SK-N-MC (cell line): ENCODE measurements at regions not wholly inside any gene's neighbourhood (a gene's known extent, or its start where the extent isn't known, plus 50 kb on each side); places are given as distances from the start of the nearest gene placed in this dataset.

Experiments used
- DNase-seq: peaks from one replicate; pipeline ENCODE4 v3.0.0-alpha.2; 2011; ENCODE audit warnings: low read depth, low spot score
- H3K27ac ChIP-seq: fragments of 200-600 bp; sonication (generic); 2 replicates; pipeline ENCODE4 v1.5.1; 2016; ENCODE audit warnings: mixed run types
- H3K36me3 ChIP-seq: fragments of 200-600 bp; sonication (generic); 2 replicates; pipeline ENCODE4 v1.6.1; 2017; ENCODE audit warnings: antibody characterized with exemption, low read length, mixed read lengths; ENCODE audit not compliant: insufficient read depth
- H3K4me3 ChIP-seq: fragments of 200-600 bp; sonication (generic); 2 replicates; pipeline ENCODE4 v1.5.1; 2016
- H3K9ac ChIP-seq: fragments of 200-600 bp; sonication (generic); 2 replicates; pipeline ENCODE4 v1.8.0; 2017; ENCODE audit warnings: mixed run types, mixed read lengths; ENCODE audit not compliant: insufficient read length
- H3K9me3 ChIP-seq: fragments of 200-600 bp; sonication (generic); 2 replicates; pipeline ENCODE4 v1.6.1; 2017; ENCODE audit warnings: low read depth, mild to moderate bottlenecking, antibody characterized with exemption, low read length, moderate library complexity, mixed read lengths
- EZH2 ChIP-seq: fragments of 200-600 bp; sonication (generic); IDR thresholded peaks from one replicate; pipeline ENCODE4 v1.6.1; 2017; ENCODE audit warnings: antibody characterized with exemption
- FOXP2 ChIP-seq: optimal IDR thresholded peaks from 2 replicates; pipeline ENCODE3; 2011; ENCODE audit warnings: mild to moderate bottlenecking, moderate library complexity; ENCODE audit not compliant: insufficient read depth; ENCODE audit errors: extremely low read length, control extremely low read depth
- POLR2AphosphoS5 ChIP-seq: IDR thresholded peaks from 2 replicates; pipeline ENCODE4 v1.6.1; 2012; ENCODE audit warnings: mild to moderate bottlenecking, low read depth, low read length, borderline replicate concordance

DNA sequence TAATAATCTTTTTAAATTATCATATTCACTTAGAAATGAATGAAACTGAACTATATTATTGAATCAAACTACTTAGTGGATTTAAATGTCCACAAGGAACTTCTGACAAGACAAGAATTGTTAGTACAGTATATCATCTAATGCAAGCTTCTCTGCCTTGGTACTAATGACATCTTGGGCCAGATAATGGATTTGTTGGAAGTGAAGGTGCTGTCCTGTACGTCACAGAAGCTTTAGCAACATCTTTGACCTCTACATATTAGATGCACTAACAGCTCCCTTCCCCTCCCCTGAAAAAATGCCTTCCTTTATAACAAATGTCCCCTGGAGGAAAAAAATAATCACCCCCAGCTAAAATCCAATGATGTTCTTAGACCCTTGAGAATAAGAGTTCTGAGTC, 695.8 kb upstream of the EYS start:
- no peak overlapping the region for H3K9ac ChIP-seq
- no peak for DNase-seq
- no peak for TF ChIP-seq FOXP2
- TF ChIP-seq POLR2AphosphoS5: no peak
- TF ChIP-seq EZH2: no peak
- no peak overlapping the region for H3K27ac ChIP-seq
- no peak overlapping the region for H3K4me3 ChIP-seq
- no peaks in the 10 kb centered on the region for H3K9me3 ChIP-seq
- no peaks in the 10 kb centered on the region for H3K36me3 ChIP-seq

DNA sequence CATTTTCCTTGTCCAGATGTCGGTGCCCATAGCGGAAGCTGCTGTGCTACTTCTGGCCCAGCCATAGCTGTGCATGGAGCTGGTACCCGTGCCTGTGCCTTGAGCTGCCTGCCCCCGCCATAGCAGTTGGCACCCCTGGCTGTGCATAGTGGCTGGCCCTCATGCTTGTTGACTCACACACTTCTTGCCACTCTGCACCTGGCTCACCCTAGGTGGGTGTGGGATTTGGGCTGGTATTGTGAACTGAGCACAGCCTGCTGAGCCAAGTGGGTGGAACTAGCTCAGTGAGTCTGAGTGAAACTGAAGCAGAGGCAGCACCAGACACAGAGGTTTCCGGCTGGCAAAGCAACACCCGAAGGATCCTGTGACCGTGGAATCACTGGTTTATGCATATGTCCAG, 689.5 kb upstream of the EYS start:
- TF ChIP-seq EZH2: no peak
- no peak for TF ChIP-seq FOXP2
- no peak for TF ChIP-seq POLR2AphosphoS5
- Histone ChIP-seq H3K9me3 (no peaks in the 10 kb centered on the region), H3K4me3 (no peak overlapping the region), H3K27ac (no peak overlapping the region), H3K36me3 (no peaks in the 10 kb centered on the region), H3K9ac (no peak overlapping the region)
- DNase-seq: no peak

DNA sequence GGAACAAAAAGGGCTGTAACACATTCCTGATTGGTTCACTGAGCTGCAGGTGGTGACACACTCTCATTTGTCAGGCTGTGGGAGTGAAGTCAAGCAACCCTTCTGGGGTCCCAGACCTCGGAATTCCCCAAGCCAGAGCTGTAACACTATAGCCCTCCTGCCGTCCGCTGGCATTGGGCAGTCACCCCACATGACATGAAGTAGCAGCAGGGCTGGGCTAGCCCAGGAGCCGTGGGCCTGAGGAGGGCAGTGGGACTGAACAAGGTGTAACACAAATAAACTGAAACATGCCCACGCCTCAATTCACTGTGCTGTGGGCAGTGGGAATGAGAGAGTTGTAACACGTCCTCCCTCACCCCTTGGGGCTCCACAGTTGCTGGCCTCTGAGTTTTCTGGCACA, 689.1 kb upstream of the EYS start:
- H3K9ac ChIP-seq: no peak overlapping the region
- no peaks in the 10 kb centered on the region for H3K36me3 ChIP-seq
- TF ChIP-seq POLR2AphosphoS5: no peak
- no peaks in the 10 kb centered on the region for H3K9me3 ChIP-seq
- no peak for DNase-seq
- no peak overlapping the region for H3K27ac ChIP-seq
- H3K4me3 ChIP-seq: no peak overlapping the region

DNA sequence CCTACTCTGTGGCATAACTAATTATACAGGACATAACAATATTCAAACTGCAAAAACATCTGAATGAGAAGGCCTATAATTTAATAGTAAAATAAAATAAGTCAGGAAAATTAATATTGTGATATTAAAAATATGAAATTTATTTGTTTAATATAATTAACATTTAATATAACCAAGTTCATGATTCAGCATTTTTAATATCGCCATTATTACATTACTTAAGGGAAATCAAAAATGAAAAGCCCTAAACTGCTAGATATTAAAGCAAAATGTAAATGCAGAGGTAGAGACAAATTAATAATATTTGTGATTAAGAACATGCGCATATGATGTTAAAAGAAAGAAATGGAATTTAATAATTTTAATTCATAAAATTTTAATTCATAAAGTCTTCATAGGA, 683.4 kb upstream of the EYS start:
- no peak for DNase-seq
- H3K9me3 ChIP-seq: no peaks in the 10 kb centered on the region
- H3K36me3 ChIP-seq: no peaks in the 10 kb centered on the region
- no peak overlapping the region for H3K9ac ChIP-seq
- H3K4me3 ChIP-seq: no peak overlapping the region
- no peak overlapping the region for H3K27ac ChIP-seq
- no peak for TF ChIP-seq EZH2
- no peak for TF ChIP-seq POLR2AphosphoS5
- TF ChIP-seq FOXP2: no peak

DNA sequence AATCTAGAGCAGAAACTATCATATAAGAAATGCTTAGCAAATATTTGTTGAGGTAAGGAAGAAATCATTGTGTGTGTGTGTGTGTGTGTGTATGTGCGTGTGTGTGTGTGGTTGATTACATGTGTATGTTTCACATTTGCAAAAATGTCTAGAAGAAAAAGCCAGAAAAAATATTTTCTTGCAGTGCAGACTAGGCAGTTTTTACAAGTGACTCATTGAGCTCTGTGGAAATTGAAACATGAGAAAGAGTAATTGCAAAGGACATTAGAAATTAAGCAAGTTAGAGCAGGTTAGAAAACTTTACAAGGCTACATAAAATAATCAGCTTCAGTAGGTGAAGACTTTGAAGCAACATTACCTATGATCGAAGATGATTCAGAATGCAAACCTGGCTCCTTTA, 669.0 kb upstream of the EYS start:
- no peak for TF ChIP-seq EZH2
- TF ChIP-seq POLR2AphosphoS5: no peak
- TF ChIP-seq FOXP2: no peak
- Histone ChIP-seq H3K4me3 (no peak overlapping the region), H3K27ac (no peak overlapping the region), H3K9me3 (no peaks in the 10 kb centered on the region), H3K9ac (no peak overlapping the region), H3K36me3 (no peaks in the 10 kb centered on the region)
- no peak for DNase-seq

DNA sequence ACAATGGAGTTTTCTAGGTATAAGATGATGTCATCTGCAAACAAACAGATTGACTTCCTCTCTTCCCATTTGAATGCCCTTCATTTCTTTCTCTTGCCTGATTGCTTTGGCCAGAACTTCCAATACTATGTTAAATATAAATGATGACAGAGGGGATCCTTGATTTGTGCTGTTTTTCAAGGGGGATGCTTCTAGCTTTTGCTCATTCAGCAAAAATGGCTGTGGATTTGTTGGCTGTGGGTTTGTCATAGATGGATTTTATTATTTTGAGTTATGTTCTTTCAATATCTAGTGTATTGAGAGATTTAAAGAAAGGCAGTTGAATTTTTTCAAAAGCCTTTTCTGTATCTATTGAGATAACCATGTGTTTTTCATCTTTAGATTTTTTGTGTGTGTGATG, 662.4 kb upstream of the EYS start:
- TF ChIP-seq EZH2: no peak
- no peak for TF ChIP-seq FOXP2
- no peak for TF ChIP-seq POLR2AphosphoS5
- H3K4me3 ChIP-seq: no peak overlapping the region
- H3K9ac ChIP-seq: no peak overlapping the region
- H3K9me3 ChIP-seq: no peaks in the 10 kb centered on the region
- H3K36me3 ChIP-seq: no peaks in the 10 kb centered on the region
- DNase-seq: no peak
- no peak overlapping the region for H3K27ac ChIP-seq

DNA sequence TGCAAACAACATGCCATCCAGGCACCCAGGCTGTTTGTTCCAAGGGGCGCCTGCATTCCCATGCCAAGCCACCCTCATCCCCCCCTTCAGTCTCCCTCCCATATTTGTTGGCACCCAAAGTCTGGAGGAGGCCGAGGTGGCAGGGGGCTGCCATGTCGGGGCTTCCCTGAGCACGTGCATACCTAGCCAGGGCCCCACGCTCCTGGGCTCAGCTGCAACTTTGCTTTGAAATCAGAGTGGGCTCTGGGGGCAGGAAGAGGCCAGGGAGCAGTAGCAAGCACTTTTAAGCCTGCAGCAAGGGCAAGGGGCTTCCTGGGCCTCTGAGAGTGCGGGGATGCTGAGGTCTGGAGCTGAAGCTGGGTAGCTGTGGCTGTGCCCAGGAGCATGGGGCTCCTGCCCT, 655.9 kb upstream of the EYS start:
- TF ChIP-seq FOXP2 (no peak), POLR2AphosphoS5 (no peak), EZH2 (no peak)

DNA sequence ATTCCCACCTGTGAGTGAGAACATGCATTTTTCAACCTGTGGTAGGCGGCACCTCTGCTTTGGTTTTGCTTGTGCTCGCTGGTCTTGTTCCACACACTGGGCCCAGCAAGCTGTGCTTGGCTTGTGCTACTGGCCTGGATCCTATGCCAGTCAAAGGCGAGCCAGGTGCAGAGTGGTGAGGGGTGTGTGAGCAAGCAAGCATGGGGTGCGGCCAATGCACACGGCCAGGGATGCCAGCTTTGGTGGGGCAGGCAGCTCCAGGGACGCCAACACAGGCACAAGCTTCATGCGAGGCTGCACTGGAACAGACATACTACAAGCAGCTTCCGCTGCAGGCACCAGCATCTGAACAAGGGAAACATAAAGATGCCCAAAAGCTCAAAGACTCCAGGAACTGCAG, 654.9 kb upstream of the EYS start:
- Histone ChIP-seq H3K36me3 (no peaks in the 10 kb centered on the region), H3K27ac (no peak overlapping the region), H3K9me3 (no peaks in the 10 kb centered on the region), H3K9ac (no peak overlapping the region), H3K4me3 (no peak overlapping the region)
- no peak for TF ChIP-seq POLR2AphosphoS5
- no peak for TF ChIP-seq EZH2
- TF ChIP-seq FOXP2: no peak
- no peak for DNase-seq

More for the DNA sequence above, 655.9 kb upstream of the EYS start:
- DNase-seq: no peak
- Histone ChIP-seq H3K9ac (no peak overlapping the region), H3K9me3 (no peaks in the 10 kb centered on the region), H3K36me3 (no peaks in the 10 kb centered on the region), H3K4me3 (no peak overlapping the region), H3K27ac (no peak overlapping the region)

DNA sequence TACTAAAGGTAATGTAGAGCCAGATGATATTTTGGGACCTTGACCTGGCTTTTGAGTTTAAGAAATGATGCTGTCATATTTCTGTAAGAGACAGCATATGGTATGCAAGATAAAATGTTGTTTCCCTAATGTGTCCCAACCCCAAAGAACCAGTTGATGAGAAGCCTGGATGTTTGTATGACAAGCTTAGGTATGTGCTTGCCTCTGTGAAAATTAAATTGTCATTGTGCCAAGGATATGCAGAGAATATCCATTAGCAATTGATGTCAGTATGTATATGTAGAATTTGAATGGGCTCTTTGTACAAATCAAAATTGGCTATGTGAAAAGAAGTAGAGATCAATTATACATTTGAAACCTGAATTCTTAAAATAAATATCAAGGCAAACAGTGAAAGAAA, 650.8 kb upstream of the EYS start:
- TF ChIP-seq EZH2 (no peak), FOXP2 (no peak), POLR2AphosphoS5 (no peak)
- H3K27ac ChIP-seq: no peak overlapping the region
- no peaks in the 10 kb centered on the region for H3K9me3 ChIP-seq
- no peak for DNase-seq
- no peak overlapping the region for H3K4me3 ChIP-seq
- no peaks in the 10 kb centered on the region for H3K36me3 ChIP-seq
- no peak overlapping the region for H3K9ac ChIP-seq

DNA sequence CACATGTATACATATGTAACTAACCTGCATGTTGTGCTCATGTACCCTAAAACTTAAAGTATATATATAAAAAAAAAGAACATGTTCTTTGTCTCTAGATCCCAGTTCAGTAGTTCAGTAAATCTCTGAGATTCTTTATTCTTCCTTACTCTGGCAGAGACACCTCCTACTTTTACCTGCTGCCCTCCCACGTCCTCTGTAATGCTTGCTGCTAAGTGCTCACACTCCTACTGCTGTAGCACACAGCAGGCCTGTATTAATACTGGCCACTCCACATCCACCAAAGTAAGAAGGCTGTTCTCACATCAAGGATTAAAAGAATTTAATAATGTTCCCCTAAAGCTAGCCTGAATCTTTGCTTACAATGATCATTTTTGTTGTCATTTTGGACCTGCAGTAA, 648.4 kb upstream of the EYS start:
- H3K9ac ChIP-seq: no peak overlapping the region
- no peak overlapping the region for H3K4me3 ChIP-seq
- no peak overlapping the region for H3K27ac ChIP-seq
- H3K36me3 ChIP-seq: no peaks in the 10 kb centered on the region
- H3K9me3 ChIP-seq: no peaks in the 10 kb centered on the region
- TF ChIP-seq FOXP2: no peak
- TF ChIP-seq EZH2: no peak
- no peak for TF ChIP-seq POLR2AphosphoS5
- no peak for DNase-seq
